HG03139 (cell line): ENCODE measurements at regions not wholly inside any gene's neighbourhood (a gene's known extent, or its start where the extent isn't known, plus 50 kb on each side); places are given as distances from the start of the nearest gene placed in this dataset.

Experiments
- ATAC-seq: cut with Tn5 transposase; IDR thresholded peaks from one replicate; pipeline ENCODE4 v1.9.1; 2021; ENCODE audit not compliant: unreplicated experiment

DNA sequence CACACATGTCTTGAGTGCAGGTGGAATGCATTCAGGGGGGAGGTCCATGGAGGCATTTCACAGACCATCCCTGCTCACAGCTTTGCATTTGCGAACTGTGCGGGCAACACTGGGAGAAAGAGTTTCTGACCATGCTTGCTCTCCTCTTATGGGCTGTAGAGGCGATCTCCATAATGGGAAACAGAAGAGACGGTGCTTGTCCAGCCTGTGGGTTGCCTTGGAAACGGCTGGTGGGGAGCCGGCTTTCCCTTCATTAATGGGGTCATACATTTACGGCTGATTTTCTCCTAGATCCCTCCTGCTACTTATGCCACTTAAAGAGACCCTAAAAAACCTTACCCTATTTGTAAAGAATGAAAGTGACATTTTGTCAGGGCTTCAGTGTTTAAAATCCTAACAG, 147.4 kb downstream of the SOX11 start:
- ATAC-seq = no peak

DNA sequence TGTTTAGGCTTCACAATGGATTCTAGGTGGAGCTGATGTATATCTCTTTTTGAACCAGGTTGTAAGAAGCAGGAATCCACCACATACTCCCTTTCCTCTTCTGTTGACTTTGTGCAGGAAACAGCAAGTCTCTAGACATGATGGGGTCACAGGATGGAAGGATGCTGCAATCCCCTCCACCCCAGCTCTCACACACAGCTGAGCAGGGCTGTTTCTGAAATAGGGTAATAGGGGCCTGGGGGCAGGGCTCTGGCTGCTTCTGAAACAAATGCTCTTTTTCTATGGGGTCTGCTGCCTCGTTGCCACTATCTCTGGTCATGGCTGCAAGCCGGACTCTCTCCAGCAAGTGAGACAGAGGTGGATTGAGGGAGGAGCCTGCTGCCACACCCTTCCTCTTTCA, 148.9 kb downstream of the SOX11 start:
- no peak for ATAC-seq

DNA sequence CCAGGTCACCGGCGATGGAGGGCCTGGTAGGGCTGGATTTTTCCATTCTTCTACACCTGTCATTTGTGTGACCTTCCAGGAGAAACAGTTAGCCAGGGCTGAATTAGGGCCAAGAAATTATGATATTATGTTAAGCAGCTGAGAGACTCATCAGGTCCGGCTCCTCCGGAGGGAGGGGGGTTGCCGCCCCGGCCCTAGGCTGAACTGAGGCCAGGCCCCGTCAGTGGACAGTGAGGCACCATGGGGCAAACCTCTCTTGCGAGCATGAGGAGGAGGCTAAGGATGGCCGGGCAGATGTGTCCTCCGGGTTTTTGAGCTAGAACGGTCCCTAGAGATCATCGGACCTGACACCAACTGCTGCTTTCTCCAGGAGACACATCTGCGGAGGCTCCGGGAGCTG, 150.1 kb downstream of the SOX11 start:
- no peak for ATAC-seq

DNA sequence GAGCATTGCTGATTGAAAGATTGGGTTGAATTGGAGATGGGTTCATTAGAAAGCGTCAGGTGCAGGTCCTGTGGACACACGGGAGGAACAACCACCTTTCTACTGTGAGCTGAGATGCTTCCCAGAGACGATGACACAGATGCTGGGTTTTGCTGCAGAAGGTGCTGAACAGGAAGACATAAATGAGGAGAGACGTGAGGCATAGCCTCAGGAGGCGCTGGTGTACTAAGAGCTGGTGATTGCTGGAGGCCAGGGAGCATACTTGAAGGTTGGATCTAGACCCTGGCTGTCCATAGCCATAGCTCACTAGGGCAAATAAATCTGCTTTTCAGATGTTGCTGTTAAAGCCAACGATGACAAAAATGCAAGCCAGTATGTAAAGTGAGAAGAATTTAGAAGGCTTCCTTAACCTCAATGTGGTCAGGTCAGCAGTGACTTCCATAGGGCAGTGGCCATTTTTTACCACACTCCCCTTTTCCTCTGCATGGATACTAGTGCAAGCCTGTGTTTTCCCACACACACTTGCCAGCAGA, 153.7 kb downstream of the SOX11 start:
- no peak for ATAC-seq

DNA sequence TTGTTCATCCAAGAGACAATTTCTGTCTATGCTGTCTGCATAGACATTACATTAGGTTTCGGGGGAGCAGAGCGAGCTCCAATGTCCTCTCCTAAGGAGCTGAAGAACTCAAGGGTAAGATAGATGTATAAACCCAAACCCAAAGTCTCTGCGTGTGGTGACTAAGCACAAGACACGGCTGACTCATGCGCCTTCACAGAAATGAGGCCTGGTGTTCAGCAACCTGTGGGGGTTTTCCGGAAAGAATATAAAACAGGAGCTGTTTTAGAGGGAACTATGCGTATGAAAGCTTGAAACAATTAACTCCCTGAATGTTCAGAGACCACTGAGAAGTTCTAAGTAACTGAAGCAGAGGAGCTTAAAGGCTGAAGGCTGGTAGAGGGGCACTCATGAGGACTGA, 154.7 kb downstream of the SOX11 start:
- no peak for ATAC-seq

DNA sequence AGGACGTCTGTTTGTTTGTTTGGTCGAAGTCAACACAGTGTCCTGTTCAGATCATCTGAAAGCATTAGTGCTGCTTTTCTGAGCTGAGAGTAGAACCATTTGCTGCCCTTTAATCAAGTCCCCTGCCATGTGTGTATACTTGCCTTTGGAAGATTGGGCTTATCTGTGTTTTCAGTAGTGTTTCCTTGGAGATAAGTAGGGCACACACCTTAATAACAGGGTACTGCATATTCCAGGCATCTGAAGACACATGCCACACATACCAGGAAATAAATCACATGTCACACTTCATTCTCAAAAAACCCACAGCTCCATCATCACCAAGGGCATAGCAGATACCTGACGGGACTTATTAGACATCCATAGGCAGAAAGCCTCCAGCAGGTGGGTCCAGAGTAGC, 157.4 kb downstream of the SOX11 start:
- no peak for ATAC-seq

DNA sequence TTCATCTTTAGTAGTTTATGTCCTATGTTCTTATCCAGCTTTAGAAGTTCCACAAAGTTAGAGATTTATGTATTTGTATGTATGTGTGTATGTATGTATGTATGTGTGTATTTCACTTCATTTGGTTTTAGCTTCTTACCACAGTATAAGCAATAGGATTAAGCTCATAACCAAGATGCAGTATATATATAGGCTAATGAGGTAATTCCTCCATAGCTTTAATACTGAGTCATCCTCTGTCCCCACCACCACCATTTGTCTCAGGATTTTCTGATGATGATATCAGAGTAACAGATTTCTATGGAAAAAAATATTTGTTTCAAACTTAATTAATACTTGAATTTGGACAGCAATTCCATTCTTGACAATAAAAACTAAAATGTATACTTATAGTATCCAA, 159.2 kb downstream of the SOX11 start:
- no peak for ATAC-seq

DNA sequence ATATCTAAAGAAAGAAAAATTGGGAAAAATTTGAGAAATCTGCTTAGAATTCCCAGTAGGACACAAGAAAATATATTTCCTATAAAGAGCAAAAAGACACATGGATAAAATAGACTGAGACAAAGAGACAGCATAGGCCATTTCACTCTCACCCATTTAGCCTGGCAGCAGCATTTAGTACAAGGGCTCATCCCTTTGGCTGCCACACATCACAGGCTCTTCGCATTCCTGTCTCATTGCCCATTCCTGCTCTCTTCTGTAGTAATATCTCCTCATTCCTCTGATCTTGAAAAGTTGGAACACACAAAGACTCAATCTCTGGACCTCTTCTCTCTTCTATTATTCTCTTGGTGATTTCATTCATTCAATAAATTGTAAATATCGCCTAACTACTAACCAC, 162.6 kb downstream of the SOX11 start:
- ATAC-seq = no peak

DNA sequence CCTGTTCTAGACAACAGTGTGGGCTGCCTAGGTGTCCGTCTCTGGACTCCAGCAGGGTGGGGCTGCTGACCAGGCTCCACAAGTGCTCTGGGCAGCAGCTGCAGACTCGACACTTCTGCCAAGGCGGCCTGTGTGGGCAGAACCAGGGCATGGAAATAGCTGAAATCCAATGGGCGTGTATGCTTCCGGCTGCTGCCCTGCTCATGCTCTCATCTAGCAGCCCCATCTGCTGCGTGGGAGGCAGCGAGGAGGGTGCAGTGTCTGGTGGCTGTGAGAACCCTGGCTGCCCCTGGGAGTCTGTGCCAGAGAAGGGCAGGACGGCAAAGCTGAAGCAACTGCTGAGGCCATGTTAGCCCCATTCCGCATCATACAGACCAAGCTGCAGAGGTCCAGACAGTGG, 174.9 kb downstream of the SOX11 start:
- ATAC-seq = no peak

DNA sequence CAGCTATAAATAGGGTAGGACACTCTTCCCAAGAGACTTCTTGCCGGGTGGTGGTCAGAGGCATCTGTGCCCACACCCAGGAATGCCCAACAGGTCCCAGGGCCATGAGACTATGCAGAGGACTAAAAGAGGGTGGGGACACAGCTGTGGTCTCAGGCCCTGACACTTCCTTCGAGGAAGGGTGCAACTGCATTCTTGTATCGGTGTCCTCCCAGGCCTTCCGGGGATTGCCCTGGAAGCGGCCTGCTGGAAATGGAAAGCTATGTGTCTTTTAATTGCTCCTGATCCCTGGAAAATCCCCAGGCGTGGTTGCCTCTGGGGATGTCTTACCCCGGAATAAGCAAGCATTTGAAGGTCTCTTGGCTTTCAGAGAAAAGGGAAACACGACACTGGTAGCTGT, 176.7 kb downstream of the SOX11 start:
- ATAC-seq = no peak

DNA sequence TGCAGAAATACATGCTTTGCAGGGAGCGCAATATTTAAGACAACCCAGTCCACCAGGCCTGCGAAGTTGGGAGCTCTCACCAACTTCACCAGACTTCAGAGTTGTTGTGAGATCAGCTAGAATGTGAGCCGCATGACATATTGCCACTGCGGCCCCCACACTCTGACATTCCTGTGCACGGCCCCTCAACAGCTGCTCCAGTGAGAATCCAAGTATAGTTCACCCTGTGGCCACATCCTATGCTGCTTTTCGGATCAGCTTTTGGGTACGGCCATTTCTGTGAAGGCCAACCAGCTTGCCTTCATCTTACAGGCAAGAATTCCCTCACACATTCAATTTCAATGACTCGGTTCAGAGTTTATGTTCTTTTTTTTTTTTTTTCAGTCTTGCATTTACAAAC, 177.8 kb downstream of the SOX11 start:
- no peak for ATAC-seq

DNA sequence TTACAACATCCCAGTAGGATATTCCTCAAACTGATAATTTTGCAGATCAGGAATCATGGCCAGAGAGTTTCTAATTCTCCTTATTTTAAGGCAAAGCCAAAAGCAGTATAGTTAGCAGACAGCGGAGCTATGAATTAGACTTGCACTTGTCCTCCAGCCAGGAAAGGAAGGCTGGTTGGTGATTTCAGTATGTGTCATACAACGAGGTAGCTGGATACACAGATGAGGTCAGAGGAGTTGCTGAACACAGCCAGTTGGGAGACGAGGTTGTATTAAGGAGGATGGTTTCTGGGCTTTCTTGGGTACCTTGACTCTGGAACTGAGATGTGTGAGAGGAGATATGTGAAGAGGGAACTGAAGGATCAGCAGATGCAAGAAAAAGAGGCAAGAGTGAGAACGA, 185.2 kb downstream of the SOX11 start:
- ATAC-seq = no peak

DNA sequence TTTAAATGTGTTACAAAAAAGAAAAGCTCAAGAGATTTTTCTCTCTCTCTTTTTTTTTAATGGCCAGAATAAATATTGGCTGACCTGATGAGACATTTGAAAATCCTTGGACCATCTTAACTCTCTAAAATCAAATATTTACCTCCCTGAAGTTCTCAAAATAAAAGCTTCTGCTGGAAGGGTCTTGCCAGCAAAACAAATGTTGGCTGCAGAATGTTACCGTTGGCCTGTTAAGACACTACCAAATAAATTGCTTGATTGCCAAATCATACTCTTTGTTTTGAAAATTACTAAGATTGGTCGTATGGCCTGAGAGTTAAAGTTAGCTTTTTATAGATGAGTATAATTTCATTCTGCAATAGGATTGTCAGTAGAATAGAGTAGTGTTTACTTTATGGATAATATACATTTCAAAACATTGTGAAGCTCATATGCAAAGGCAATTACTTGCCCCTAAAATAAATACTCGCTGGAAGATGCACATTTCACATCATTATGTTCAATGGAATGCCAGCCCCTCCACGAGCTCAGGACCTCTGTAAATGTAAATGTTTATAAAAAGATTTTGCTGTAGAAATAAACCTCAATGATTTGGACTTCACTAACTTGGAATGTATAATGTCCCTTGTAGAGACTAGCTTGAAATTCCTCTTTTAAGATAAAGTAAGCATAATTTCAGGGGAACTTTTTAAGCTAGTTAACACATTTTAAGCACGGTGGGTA, 193.4 kb downstream of the SOX11 start:
- no peak for ATAC-seq

DNA sequence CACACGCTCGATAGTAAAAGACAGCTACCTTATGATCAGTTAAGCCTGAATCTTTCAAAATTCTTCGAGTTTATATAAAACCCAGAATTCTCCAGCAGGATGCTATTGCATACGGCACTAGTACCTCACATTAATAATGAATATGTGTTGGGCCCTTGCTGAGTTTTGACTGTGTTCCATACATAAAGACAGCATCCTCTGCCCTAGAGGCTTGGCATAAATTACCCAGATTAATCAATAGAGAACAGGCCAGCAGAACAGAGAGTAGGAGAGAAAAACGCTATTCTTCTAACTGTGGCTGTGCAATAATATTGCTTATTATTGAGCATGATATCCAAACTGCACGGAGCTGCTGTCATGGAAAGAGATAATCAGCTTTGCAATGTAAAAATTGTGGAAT, 194.3 kb downstream of the SOX11 start:
- ATAC-seq = no peak

DNA sequence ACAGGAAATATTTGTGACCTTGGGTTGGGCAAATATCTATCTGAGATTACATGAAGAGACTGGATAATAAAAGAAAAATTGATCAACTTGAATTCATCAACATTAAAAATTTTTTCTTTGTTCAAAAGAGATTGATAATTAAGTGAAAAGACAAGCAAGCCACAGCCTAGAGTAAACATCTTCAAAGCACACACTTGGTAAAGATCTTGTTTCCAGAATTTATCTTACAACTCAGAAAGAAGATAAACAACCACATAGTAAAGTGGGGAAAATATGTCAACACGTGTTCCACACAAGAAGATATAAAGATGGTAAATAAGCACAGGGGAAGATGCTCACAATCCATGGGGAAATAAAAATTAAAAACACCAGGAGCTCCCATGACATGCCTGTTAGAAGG, 195.9 kb downstream of the SOX11 start:
- no peak for ATAC-seq

DNA sequence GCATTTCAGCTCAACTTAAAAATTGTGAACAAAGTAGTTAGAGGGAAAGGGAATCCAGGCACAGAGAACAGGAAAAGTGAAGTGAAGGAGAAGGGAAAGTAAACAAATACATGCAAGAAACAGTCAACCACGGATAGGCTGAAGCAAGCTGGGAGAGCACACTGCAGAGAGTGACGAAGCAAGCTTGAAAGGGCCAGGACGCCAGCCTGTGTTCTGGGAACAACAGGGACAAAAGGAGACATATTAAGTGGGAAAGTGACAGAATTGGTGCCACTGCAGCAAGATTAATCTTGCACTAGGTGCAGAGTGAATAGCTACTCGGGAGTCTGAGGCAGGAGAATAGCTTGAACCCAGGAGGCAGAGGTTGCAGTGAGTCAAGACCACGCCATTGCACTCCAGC, 197.3 kb downstream of the SOX11 start:
- no peak for ATAC-seq

DNA sequence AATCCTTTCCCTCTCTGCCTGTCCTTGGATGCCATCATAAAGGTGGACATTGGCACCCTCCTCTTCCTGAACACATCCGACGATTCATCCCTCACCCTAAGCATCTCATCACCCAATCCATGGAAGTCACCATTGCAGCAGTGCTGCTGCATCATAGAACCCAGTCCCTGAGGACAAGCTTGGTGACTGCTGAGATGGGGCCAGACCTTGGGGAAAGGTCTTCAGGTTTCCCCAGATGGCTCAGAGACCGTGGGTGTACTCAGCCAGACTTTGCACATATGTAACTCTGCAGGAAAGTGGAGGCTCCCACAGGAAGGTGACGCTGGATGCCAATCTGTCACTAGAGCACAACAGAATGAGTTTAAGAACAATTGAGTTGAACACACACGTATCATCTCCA, 202.2 kb downstream of the SOX11 start:
- no peak for ATAC-seq

DNA sequence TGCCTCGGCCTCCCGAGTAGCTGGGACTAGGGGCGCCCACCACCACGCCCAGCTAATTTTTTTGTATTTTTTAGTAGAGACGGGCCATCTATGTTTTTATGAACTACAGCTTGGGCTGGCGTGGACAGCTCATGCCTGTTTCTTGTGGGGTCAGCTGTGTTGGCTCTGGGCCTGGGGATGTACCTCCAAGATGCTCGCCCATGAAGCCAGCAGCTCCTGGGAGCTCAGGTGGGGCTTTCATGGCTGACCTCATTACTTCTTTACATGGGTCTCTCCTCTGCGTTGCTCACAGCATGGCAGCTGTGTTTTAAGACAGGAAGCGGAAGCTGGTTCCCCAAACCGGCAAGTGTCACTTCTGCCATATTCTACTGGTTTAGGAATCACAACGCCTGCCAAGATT, 203.1 kb downstream of the SOX11 start:
- no peak for ATAC-seq

DNA sequence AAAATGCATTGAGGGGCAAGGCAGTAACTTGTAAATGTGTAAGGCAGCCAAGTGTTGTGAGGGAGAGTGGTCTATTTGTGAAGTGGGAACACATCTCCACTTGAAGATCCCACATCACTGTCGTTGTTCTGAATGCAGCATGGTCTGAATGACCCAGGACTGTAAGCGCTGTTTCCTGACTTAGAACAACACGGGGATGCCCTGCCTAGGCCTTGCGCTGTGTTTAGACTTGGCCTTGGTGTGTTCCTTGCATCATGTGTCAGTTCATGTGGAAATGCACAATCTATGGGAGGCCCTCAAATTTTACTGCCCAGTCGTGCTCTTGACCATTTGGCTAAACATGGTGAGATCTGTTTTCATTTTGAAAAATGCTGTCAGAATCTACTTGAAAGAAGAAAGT, 205.1 kb downstream of the SOX11 start:
- ATAC-seq = no peak

DNA sequence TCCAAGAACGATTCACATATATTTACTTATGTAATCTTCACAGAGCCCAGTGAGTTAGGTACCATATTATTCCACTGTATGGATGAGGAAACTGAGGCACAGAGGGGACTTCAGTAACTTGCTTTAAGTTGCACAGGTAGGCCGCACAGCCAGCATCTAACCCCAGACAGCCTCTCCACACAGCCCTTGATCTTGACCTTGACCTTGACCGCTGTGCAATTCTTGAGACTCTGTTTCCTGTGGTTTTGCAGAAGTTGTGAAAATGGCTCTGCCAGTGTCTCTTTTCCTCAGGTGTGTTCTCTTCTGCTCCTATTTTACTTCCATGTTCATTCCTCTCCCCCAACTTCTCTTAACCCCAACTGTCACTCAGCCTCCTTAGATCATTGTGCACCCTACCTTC, 206.5 kb downstream of the SOX11 start:
- ATAC-seq = no peak

DNA sequence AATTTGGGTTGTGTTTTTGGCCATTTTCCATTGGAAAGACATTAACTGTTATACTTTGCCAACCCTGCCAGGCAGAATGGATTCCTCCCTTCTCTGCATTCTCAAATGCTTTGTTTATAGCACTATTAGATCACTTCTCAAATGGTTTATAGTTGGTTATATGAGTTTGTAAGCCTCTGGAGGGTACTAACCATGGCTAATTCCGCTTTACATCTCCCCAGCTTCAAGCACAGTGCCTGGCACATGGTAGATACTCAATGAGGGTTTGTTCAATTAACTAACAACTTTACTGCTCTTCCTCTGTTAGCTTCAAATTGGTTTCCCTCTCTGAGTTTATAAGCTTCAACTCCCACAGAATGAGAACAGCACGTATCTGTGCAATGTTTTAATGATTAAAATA, 213.5 kb downstream of the SOX11 start:
- ATAC-seq = no peak

DNA sequence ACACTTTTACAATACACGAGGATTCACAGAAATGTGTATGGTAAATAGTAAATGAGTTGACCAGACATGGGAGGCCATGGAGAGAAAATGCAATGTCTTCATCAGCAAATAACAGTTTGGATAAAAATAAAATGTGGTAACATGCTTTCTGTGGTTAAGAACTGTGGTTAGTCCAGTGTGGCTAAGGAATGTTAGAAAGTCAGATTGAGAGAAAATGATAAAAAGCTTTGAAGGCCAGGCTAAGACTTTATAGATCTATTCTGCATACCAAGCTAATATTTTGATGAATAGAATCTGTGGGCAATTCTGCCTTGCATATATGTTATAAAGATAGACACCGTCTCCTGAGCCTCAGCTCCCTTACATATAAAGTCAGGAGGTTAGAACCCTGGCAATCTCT, 215.9 kb downstream of the SOX11 start:
- no peak for ATAC-seq

DNA sequence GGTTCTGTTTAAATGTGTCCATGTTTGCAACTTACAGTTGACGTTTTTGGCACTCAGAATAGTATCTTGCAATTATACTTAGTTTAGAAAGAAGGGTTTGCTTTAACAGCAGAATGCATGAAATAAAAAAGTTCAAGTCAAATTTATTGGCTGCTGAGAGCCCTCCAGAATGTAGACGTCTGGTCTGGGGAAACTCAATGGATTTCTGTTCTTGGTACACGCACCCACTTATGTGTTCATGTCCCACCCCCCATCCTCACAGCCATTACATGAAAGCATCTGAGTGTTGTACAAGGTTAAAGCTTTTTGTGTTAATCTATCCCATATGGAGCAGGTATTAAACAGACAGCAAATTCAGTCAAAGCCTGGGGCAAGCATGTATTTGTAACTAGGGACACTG, 219.5 kb downstream of the SOX11 start:
- no peak for ATAC-seq
